Gastroesophageal sphincter (tissue), 4 donors: ENCODE measurements at regions not wholly inside any gene's neighbourhood (a gene's known extent, or its start where the extent isn't known, plus 50 kb on each side); places are given as distances from the start of the nearest gene placed in this dataset.

Source experiments
- ATAC-seq: fragments of 150-250 bp; one replicate; pipeline ENCODE4 v1.9.1; 2016; ENCODE audit warnings: mild to moderate bottlenecking, moderate library complexity
- H3K27ac ChIP-seq, 4 donors: fragments of 200-600 bp; sonication (generic) in 3 of 4; 1 replicate in 3 of 4; 2 replicates in 1 of 4; pipeline ENCODE4 v1.5.1; 2016 to 2019
- H3K27me3 ChIP-seq: fragments of 200-600 bp; sonication (generic); one replicate; pipeline ENCODE4 v1.5.1; 2019
- H3K36me3 ChIP-seq, 2 donors: fragments of 200-600 bp; sonication (generic); one replicate each; pipeline ENCODE4 v1.5.1; 2019; ENCODE audit warnings: control low read depth in 1 of 2
- H3K4me1 ChIP-seq, 3 donors: fragments of 200-600 bp; sonication (generic); 1 replicate in 2 of 3; 2 replicates in 1 of 3; pipeline ENCODE4 v1.5.1; 2016 to 2019; ENCODE audit warnings: control low read depth in 2 of 3
- H3K4me3 ChIP-seq, 2 donors: fragments of 200-600 bp; sonication (generic); one replicate each; pipeline ENCODE4 v1.5.1; 2019; ENCODE audit warnings: mild to moderate bottlenecking in 1 of 2, moderate library complexity in 1 of 2
- H3K9me3 ChIP-seq, 3 donors: fragments of 200-600 bp; sonication (generic); one replicate each; pipeline ENCODE4 v1.5.1; 2017 to 2019; ENCODE audit warnings: control low read depth in 2 of 3
- EP300 ChIP-seq: sonication (generic); formaldehyde crosslinking; IDR thresholded peaks from one replicate; pipeline ENCODE4 v1.6.1; 2017; ENCODE audit warnings: antibody characterized with exemption, mild to moderate bottlenecking
- POLR2A ChIP-seq, 2 donors: fragments of 450-650 bp; IDR thresholded peaks; one replicate each; pipeline ENCODE4 v1.6.1; 2017; ENCODE audit warnings: antibody characterized with exemption in 2 of 2, mild to moderate bottlenecking in 2 of 2, moderate library complexity in 1 of 2
- POLR2AphosphoS5 ChIP-seq: sonication (generic); formaldehyde crosslinking; IDR thresholded peaks from one replicate; pipeline ENCODE4 v1.6.1; 2017; ENCODE audit warnings: antibody characterized with exemption
- WGBS, 2 donors: methylation state at CpG; one replicate each; pipeline ENCODE4 v1.1.5; 2018; ENCODE audit warnings: low coverage in 1 of 2; 5-methylcytosine and 5-hydroxymethylcytosine counted together
- TF ChIP-seq, protein P1 (sequence below), 4 experiments: fragments of 200-600 bp in 2 of 4; fragments of 450-650 bp in 2 of 4; sonication (generic) in 1 of 4; IDR thresholded peaks; one replicate each; pipeline ENCODE4 v1.5.1; 2017 to 2019; ENCODE audit warnings: antibody characterized with exemption in 4 of 4, mild to moderate bottlenecking in 2 of 4, moderate library complexity in 2 of 4

DNA sequence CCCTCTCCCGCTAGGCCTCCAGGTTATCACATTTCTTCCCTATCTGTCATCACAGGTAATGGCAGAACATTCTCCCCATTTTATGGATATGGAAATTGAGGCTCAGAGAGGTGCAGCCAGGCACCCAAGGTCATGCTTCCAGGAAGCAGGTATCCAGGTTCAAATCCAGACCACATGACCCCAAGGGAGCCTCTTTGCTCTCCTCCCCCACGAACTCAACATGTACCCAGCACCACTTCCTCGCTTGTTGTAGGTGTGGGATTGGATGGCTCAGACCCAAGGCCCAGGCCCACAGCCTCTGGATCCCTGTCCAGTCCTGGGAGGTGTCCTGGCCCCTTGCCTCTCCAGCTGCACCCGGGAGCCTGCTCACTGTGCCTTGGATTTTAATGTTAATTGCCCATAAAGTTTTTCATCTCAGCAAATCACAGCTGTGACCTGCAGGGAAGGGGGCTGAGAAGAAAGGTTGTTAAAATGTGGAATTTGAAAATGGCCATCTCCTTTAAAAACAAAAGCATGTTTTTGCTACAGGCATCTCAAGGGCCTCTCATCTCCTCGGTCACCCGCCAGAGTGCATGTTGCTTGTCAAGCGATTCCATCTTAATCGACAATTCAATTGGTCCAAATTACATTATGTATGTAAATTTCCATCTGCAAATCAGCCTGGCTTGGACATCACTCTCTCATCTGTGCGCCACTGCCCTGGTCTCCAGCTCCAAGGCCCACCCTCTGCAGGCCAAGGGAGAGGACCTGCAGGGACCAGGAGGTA is 205.4 kb upstream of the ZMIZ1 start:
- Histone ChIP-seq H3K27me3 (no peaks in the 10 kb centered on the region), H3K27ac (no peak overlapping the region), H3K36me3 (no peaks in the 10 kb centered on the region), H3K4me3 (no peak overlapping the region), H3K4me1 (peaks cover 0 to 13% (median 7%) of the 10 kb centered on the region in 3 donors), H3K9me3 (no peaks in the 10 kb centered on the region)
- no peak for TF ChIP-seq EP300
- TF ChIP-seq, protein P1, sequence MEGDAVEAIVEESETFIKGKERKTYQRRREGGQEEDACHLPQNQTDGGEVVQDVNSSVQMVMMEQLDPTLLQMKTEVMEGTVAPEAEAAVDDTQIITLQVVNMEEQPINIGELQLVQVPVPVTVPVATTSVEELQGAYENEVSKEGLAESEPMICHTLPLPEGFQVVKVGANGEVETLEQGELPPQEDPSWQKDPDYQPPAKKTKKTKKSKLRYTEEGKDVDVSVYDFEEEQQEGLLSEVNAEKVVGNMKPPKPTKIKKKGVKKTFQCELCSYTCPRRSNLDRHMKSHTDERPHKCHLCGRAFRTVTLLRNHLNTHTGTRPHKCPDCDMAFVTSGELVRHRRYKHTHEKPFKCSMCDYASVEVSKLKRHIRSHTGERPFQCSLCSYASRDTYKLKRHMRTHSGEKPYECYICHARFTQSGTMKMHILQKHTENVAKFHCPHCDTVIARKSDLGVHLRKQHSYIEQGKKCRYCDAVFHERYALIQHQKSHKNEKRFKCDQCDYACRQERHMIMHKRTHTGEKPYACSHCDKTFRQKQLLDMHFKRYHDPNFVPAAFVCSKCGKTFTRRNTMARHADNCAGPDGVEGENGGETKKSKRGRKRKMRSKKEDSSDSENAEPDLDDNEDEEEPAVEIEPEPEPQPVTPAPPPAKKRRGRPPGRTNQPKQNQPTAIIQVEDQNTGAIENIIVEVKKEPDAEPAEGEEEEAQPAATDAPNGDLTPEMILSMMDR (IDR thresholded peaks at IDR 0.05), result no peak
- no peak for TF ChIP-seq POLR2AphosphoS5
- no peak for TF ChIP-seq POLR2A (IDR thresholded peaks at IDR 0.05)
- ATAC-seq, result no peak
- WGBS, 2 donors, result 91 to 94% methylated on average over 6 of the region's 9 CpGs

DNA sequence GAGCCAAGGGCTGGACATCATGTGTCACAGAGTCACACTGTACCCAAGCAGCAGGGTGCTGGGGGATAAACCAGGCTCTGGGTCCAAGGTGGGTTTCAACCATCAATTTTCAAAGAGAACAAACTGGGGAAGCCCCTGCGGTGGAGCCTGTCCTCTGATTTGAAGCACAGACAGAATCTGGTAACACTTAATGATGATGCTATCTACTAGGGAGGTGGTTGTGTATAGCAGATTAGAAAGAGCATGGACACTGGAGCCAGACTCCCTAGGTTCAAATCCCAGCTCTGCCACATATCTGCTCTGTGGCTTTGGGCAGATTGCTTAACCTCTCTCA is 204.9 kb upstream of the ZMIZ1 start:
- H3K36me3 ChIP-seq, result no peaks in the 10 kb centered on the region

GRCh38 chr10:78864761-78865537 is 203.8 kb upstream of the ZMIZ1 start:
- 63 to 87% methylated on average over 3 to 8 of the region's 14 CpGs for WGBS, 2 donors
- Histone ChIP-seq H3K27me3 (no peaks in the 10 kb centered on the region), H3K9me3 (no peaks in the 10 kb centered on the region), H3K4me1 (peaks cover 0 to 13% (median 7%) of the 10 kb centered on the region in 3 donors), H3K36me3 (no peaks in the 10 kb centered on the region), H3K27ac (no peak overlapping the region), H3K4me3 (no peak overlapping the region)
- ATAC-seq, result no peak
- TF ChIP-seq EP300 (no peak), POLR2AphosphoS5 (no peak), POLR2A (IDR thresholded peaks at IDR 0.05) (no peak)
- TF ChIP-seq, protein P1 (IDR thresholded peaks at IDR 0.05), result no peak

More for the DNA sequence above, 204.9 kb upstream of the ZMIZ1 start:
- ATAC-seq, result no peak
- TF ChIP-seq POLR2AphosphoS5 (no peak), POLR2A (IDR thresholded peaks at IDR 0.05) (no peak), EP300 (no peak)
- TF ChIP-seq, protein P1 (IDR thresholded peaks at IDR 0.05), result no peak
- H3K27ac ChIP-seq, result no peak overlapping the region
- H3K9me3 ChIP-seq, result no peaks in the 10 kb centered on the region
- no peak overlapping the region for H3K4me3 ChIP-seq
- 100% methylated on average over 1 of the region's 1 CpG; no CpG with 5 or more reads in 1 of the 2 donors for WGBS, 2 donors
- peaks cover 0 to 13% (median 7%) of the 10 kb centered on the region in 3 donors for H3K4me1 ChIP-seq
- H3K27me3 ChIP-seq, result no peaks in the 10 kb centered on the region

DNA sequence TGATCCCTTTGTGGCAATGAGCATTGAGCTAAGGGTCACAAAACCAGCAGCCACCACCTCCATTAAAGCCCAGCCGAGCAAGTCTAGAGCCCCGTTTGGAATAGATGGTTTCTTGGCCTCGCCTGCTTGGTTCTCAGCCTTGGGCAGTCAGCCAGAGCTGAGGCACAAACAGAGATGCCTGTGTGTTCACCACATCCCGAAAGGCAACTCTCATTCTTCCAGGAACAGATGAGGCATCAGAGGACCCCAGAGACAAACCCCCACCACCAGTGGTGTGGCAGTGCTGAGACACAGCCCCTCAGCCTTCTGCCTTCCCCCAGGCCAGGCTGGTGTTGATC is 203.3 kb upstream of the ZMIZ1 start:
- WGBS, 2 donors, result no CpG with 5 or more reads among the region's 4 CpGs

More for the DNA sequence above, 203.3 kb upstream of the ZMIZ1 start:
- H3K9me3 ChIP-seq, result no peaks in the 10 kb centered on the region
- H3K4me3 ChIP-seq, result no peak overlapping the region
- no peaks in the 10 kb centered on the region for H3K36me3 ChIP-seq
- no peak for ATAC-seq
- no peaks in the 10 kb centered on the region for H3K27me3 ChIP-seq
- no peak overlapping the region for H3K27ac ChIP-seq
- peaks cover 0 to 13% (median 7%) of the 10 kb centered on the region in 3 donors for H3K4me1 ChIP-seq
- TF ChIP-seq POLR2AphosphoS5 (no peak), EP300 (no peak), POLR2A (IDR thresholded peaks at IDR 0.05) (no peak)
- TF ChIP-seq, protein P1 (IDR thresholded peaks at IDR 0.05), result no peak
